WTC11 (cell line): ENCODE measurements at regions not wholly inside any gene's neighbourhood (a gene's known extent, or its start where the extent isn't known, plus 50 kb on each side); places are given as distances from the start of the nearest gene placed in this dataset.

Experiments
- ATAC-seq: fragments of 200-7000 bp; cut with Tn5 transposase; 2 replicates; pipeline ENCODE4 v1.10.0; 2021; ENCODE audit warnings: mild to moderate bottlenecking, moderate library complexity
- CTCF ChIA-PET: fragments of 300-600 bp; sonication (Branson Sonifier 250); formaldehyde crosslinking; loops from one replicate; lab custom pipeline; 2021; ENCODE audit warnings: antibody characterized with exemption; lab: Charles Lee
- POLR2A ChIA-PET: fragments of 350-600 bp; sonication (Branson Sonifier 250); formaldehyde crosslinking; loops from one replicate; lab custom pipeline; 2021; ENCODE audit warnings: antibody characterized with exemption; lab: Charles Lee
- DNase-seq: peaks from one replicate; pipeline ENCODE4 v3.0.0; 2021; ENCODE audit warnings: low spot score
- H3K27ac Mint-ChIP-seq: 2 replicates; pipeline ENCODE4 v1.8.0; 2021; ENCODE audit warnings: mixed read lengths
- H3K27me3 Mint-ChIP-seq: 2 replicates; pipeline ENCODE4 v1.8.0; 2021; ENCODE audit warnings: low read depth, mild to moderate bottlenecking, moderate library complexity, mixed read lengths
- H3K36me3 Mint-ChIP-seq: 2 replicates; pipeline ENCODE4 v1.8.0; 2021; ENCODE audit warnings: mixed read lengths
- H3K4me1 Mint-ChIP-seq: 2 replicates; pipeline ENCODE4 v1.8.0; 2022; ENCODE audit warnings: mixed read lengths
- H3K4me3 Mint-ChIP-seq: 2 replicates; pipeline ENCODE4 v1.8.0; 2021; ENCODE audit warnings: mild to moderate bottlenecking, moderate library complexity, mixed read lengths
- H3K9me3 Mint-ChIP-seq: 2 replicates; pipeline ENCODE4 v1.8.0; 2021; ENCODE audit warnings: mixed read lengths
- AFF4 ChIP-seq: sonication (generic); formaldehyde crosslinking; IDR thresholded peaks from 2 replicates; pipeline ENCODE4 v1.8.1; 2023; ENCODE audit warnings: mild to moderate bottlenecking, missing genetic modification reagents, borderline replicate concordance
- AR ChIP-seq: fragments of 250-450 bp; sonication (Bioruptor Pico); IDR thresholded peaks from 2 replicates; pipeline ENCODE4 v1.9.0; 2021; ENCODE audit warnings: mild to moderate bottlenecking
- ARID4B ChIP-seq: sonication (generic); formaldehyde crosslinking; IDR thresholded peaks from 2 replicates; pipeline ENCODE4 v1.8.0; 2023; ENCODE audit warnings: missing genetic modification reagents, mild to moderate bottlenecking, borderline replicate concordance
- CBFB ChIP-seq: sonication (generic); formaldehyde crosslinking; IDR thresholded peaks from 2 replicates; pipeline ENCODE4 v1.8.1; 2022; ENCODE audit warnings: mild to moderate bottlenecking, low read depth, missing genetic modification reagents
- CREM ChIP-seq: sonication (generic); formaldehyde crosslinking; IDR thresholded peaks from 2 replicates; pipeline ENCODE4 v1.8.1; 2022; ENCODE audit warnings: mild to moderate bottlenecking, missing genetic modification reagents, moderate library complexity
- E2F4 ChIP-seq: sonication (generic); formaldehyde crosslinking; IDR thresholded peaks from 2 replicates; pipeline ENCODE4 v1.8.1; 2022; ENCODE audit warnings: low read depth, mild to moderate bottlenecking, moderate library complexity, missing genetic modification reagents, borderline replicate concordance
- FOXJ3 ChIP-seq: sonication (generic); formaldehyde crosslinking; IDR thresholded peaks from 2 replicates; pipeline ENCODE4 v1.9.0; 2021; ENCODE audit warnings: missing genetic modification reagents, mild to moderate bottlenecking, borderline replicate concordance
- FOXP1 ChIP-seq: sonication (generic); formaldehyde crosslinking; IDR thresholded peaks from 2 replicates; pipeline ENCODE4 v1.8.0; 2022; ENCODE audit warnings: missing genetic modification reagents, mild to moderate bottlenecking, moderate library complexity, borderline replicate concordance
- IRF1 ChIP-seq: sonication (generic); formaldehyde crosslinking; IDR thresholded peaks from 2 replicates; pipeline ENCODE4 v1.8.0; 2023; ENCODE audit warnings: missing genetic modification reagents
- NR3C1 ChIP-seq: sonication (generic); formaldehyde crosslinking; conservative IDR thresholded peaks from 2 replicates; pipeline ENCODE4 v1.8.1; 2023; ENCODE audit warnings: low read depth, mild to moderate bottlenecking, missing genetic modification reagents
- OVOL2 ChIP-seq: fragments of 250-450 bp; sonication (Bioruptor Pico); IDR thresholded peaks from 2 replicates; pipeline ENCODE4 v1.9.0; 2021; ENCODE audit warnings: mild to moderate bottlenecking, borderline replicate concordance
- SOX15 ChIP-seq: fragments of 250-450 bp; sonication (Bioruptor Pico); IDR thresholded peaks from 2 replicates; pipeline ENCODE4 v1.9.0; 2021; ENCODE audit warnings: mild to moderate bottlenecking
- TCF7 ChIP-seq: sonication (generic); formaldehyde crosslinking; IDR thresholded peaks from 2 replicates; pipeline ENCODE4 v1.8.0; 2022; ENCODE audit warnings: mild to moderate bottlenecking, low read depth, missing genetic modification reagents, moderate library complexity
- TEAD1 ChIP-seq: sonication (generic); formaldehyde crosslinking; IDR thresholded peaks from 2 replicates; pipeline ENCODE4 v1.8.0; 2022; ENCODE audit warnings: mild to moderate bottlenecking, missing genetic modification reagents
- ZNF423 ChIP-seq: fragments of 250-450 bp; sonication (Bioruptor Pico); IDR thresholded peaks from 2 replicates; pipeline ENCODE4 v2.1.2; 2022; ENCODE audit warnings: mild to moderate bottlenecking, moderate library complexity

GRCh38 chr11:130639369-130639768 is 190.9 kb downstream of the ADAMTS15 start:
- Mint-ChIP-seq H3K27ac (no peak overlapping the region), H3K27me3 (no peaks in the 10 kb centered on the region; the same call in 1 of the 2 replicates), H3K9me3 (no peaks in the 10 kb centered on the region)
- DNase-seq (no peak), ATAC-seq (no peak)
- POLR2A ChIA-PET, result no interaction called here
- TF ChIP-seq SOX15 (CRISPR knock-in tag) (no peak), OVOL2 (CRISPR knock-in tag) (no peak), TCF7 (CRISPR knock-in tag) (no peak), IRF1 (CRISPR knock-in tag) (no peak), FOXJ3 (CRISPR knock-in tag) (no peak), FOXP1 (CRISPR knock-in tag) (no peak), CBFB (CRISPR knock-in tag) (no peak), E2F4 (CRISPR knock-in tag) (no peak), AFF4 (no peak), AR (CRISPR knock-in tag) (no peak), ZNF423 (CRISPR knock-in tag) (no peak), NR3C1 (CRISPR knock-in tag) (no peak), CREM (CRISPR knock-in tag) (no peak), TEAD1 (no peak), ARID4B (CRISPR knock-in tag) (no peak)
- TF ChIP-seq, all 79 proteins: peak for 0
- H3K4me1 Mint-ChIP-seq, result peaks cover 18% of the 10 kb centered on the region
- no peak overlapping the region for H3K4me3 Mint-ChIP-seq
- CTCF ChIA-PET, result interaction anchor here (0.5 kb wide), 1 partner anchor 19 kb away, joined by 4 read pairs; no protein-coding TSS in a partner anchor
- no peaks in the 10 kb centered on the region for H3K36me3 Mint-ChIP-seq
